ENCODE measurements at regions not wholly inside any gene's neighbourhood (a gene's known extent, or its start where the extent isn't known, plus 50 kb on each side); places are given as distances from the start of the nearest gene placed in this dataset.
A peak's percentile ranks its signal among the peaks of the same experiment; 100 is the strongest.

GRCh38 chr6:27767851-27768250 is 144.3 kb downstream of the OR2B2 start:
- Mint-ChIP-seq H3K9me3 (no peaks in the 10 kb centered on the region), H3K4me3 (no peak overlapping the region), H3K4me1 (peaks cover 9 to 11% of the 10 kb centered on the region in 2 donors), H3K27me3 (ENCODE audit: low read depth in 3 of 3) (peaks cover 0 to 3% (median 2%) of the 10 kb centered on the region in 3 donors), H3K36me3 (no peaks in the 10 kb centered on the region), H3K27ac (no peak overlapping the region)
- DNase-seq = no peak

GRCh38 chr6:27766405-27766804 is 145.8 kb downstream of the OR2B2 start:
- Mint-ChIP-seq H3K4me1 (no peaks in the 10 kb centered on the region), H3K27me3 (ENCODE audit: low read depth in 3 of 3) (peaks cover 0 to 3% (median 3%) of the 10 kb centered on the region in 3 donors), H3K9me3 (no peaks in the 10 kb centered on the region), H3K27ac (no peak overlapping the region), H3K36me3 (no peaks in the 10 kb centered on the region), H3K4me3 (no peak overlapping the region)
- no peak for DNase-seq

- Mint-ChIP-seq H3K36me3 (no peaks in the 10 kb centered on the region), H3K9me3 (no peaks in the 10 kb centered on the region), H3K27ac (no peak overlapping the region), H3K27me3 (ENCODE audit: low read depth in 3 of 3) (peaks cover 0 to 4% (median 0%) of the 10 kb centered on the region in 3 donors), H3K4me3 (no peak overlapping the region), H3K4me1 (no peaks in the 10 kb centered on the region)
- no peak for DNase-seq
Measured at GRCh38 chr6:27765028-27765590, 147.1 kb downstream of the OR2B2 start.

GRCh38 chr6:27761391-27761790 is 150.8 kb downstream of the OR2B2 start:
- H3K27ac Mint-ChIP-seq = peak overlapping the region in 1 of 6 donors; percentile 59
- peak overlapping the region in 1 of 5 donors; percentile 66 for H3K4me3 Mint-ChIP-seq
- no peaks in the 10 kb centered on the region for H3K9me3 Mint-ChIP-seq
- peaks cover 10 to 20% of the 10 kb centered on the region in 2 donors for H3K4me1 Mint-ChIP-seq
- no peak for DNase-seq
- H3K36me3 Mint-ChIP-seq = no peaks in the 10 kb centered on the region
- peaks cover 5 to 10% (median 8%) of the 10 kb centered on the region in 3 donors for H3K27me3 Mint-ChIP-seq (ENCODE audit: low read depth in 3 of 3)

GRCh38 chr6:27760464-27760863 is 151.7 kb downstream of the OR2B2 start:
- Mint-ChIP-seq H3K27me3 (ENCODE audit: low read depth in 3 of 3) (peaks cover 5 to 12% (median 8%) of the 10 kb centered on the region in 3 donors), H3K9me3 (no peaks in the 10 kb centered on the region), H3K4me3 (no peak overlapping the region), H3K36me3 (no peaks in the 10 kb centered on the region), H3K27ac (no peak overlapping the region), H3K4me1 (peaks cover 10 to 21% of the 10 kb centered on the region in 2 donors)
- no peak for DNase-seq

GRCh38 chr6:27759930-27760329 is 152.3 kb downstream of the OR2B2 start:
- H3K9me3 Mint-ChIP-seq = no peaks in the 10 kb centered on the region
- no peak overlapping the region for H3K27ac Mint-ChIP-seq
- H3K27me3 Mint-ChIP-seq (ENCODE audit: low read depth in 3 of 3) = peaks cover 5 to 15% (median 10%) of the 10 kb centered on the region in 3 donors
- H3K36me3 Mint-ChIP-seq = no peaks in the 10 kb centered on the region
- H3K4me1 Mint-ChIP-seq = peaks cover 10 to 21% of the 10 kb centered on the region in 2 donors
- DNase-seq = no peak
- no peak overlapping the region for H3K4me3 Mint-ChIP-seq

- DNase-seq = no peak
- no peaks in the 10 kb centered on the region for H3K36me3 Mint-ChIP-seq
- H3K9me3 Mint-ChIP-seq = no peaks in the 10 kb centered on the region
- H3K27ac Mint-ChIP-seq = peak overlapping the region in 1 of 6 donors; percentile 23
- peaks cover 16 to 32% of the 10 kb centered on the region in 2 donors for H3K4me1 Mint-ChIP-seq
- H3K27me3 Mint-ChIP-seq (ENCODE audit: low read depth in 3 of 3) = peaks cover 9 to 24% (median 21%) of the 10 kb centered on the region in 3 donors
- H3K4me3 Mint-ChIP-seq = peak overlapping the region in 4 of 5 donors; percentile 34 to 75 (median 44)
Measured at GRCh38 chr6:27758491-27758890, 153.7 kb downstream of the OR2B2 start.

GRCh38 chr6:27757307-27757706 is 154.9 kb downstream of the OR2B2 start:
- peak overlapping the region; percentile 75 to 85 (median 81) for H3K4me3 Mint-ChIP-seq
- H3K9me3 Mint-ChIP-seq = no peaks in the 10 kb centered on the region
- DNase-seq = peak; percentile 25 to 47 (median 38)
- no peaks in the 10 kb centered on the region for H3K36me3 Mint-ChIP-seq
- peak overlapping the region in 4 of 6 donors; percentile 12 to 65 (median 38) for H3K27ac Mint-ChIP-seq
- peaks cover 20 to 36% (median 32%) of the 10 kb centered on the region in 3 donors for H3K27me3 Mint-ChIP-seq (ENCODE audit: low read depth in 3 of 3)
- peaks cover 22 to 35% of the 10 kb centered on the region in 2 donors for H3K4me1 Mint-ChIP-seq

- Mint-ChIP-seq H3K36me3 (no peaks in the 10 kb centered on the region), H3K27ac (no peak overlapping the region)
Measured at GRCh38 chr6:27755768-27756167, 156.4 kb downstream of the OR2B2 start.

GRCh38 chr6:27754408-27754782 is 157.8 kb downstream of the OR2B2 start:
- peaks cover 21 to 33% (median 33%) of the 10 kb centered on the region in 3 donors for H3K27me3 Mint-ChIP-seq (ENCODE audit: low read depth in 3 of 3)
- H3K36me3 Mint-ChIP-seq = no peaks in the 10 kb centered on the region
- H3K9me3 Mint-ChIP-seq = no peaks in the 10 kb centered on the region
- H3K4me3 Mint-ChIP-seq = peak overlapping the region; percentile 9 to 87 (median 79)
- no peak for DNase-seq
- peaks cover 25 to 39% of the 10 kb centered on the region in 2 donors for H3K4me1 Mint-ChIP-seq
- peak overlapping the region in 1 of 6 donors; percentile 99 for H3K27ac Mint-ChIP-seq

More at GRCh38 chr6:27755768-27756167, 156.4 kb downstream of the OR2B2 start:
- Mint-ChIP-seq H3K9me3 (no peaks in the 10 kb centered on the region), H3K4me3 (peak overlapping the region in 1 of 5 donors; percentile 13), H3K27me3 (ENCODE audit: low read depth in 3 of 3) (peaks cover 21 to 33% (median 33%) of the 10 kb centered on the region in 3 donors), H3K4me1 (peaks cover 25 to 39% of the 10 kb centered on the region in 2 donors)
- DNase-seq = no peak

- peaks cover 21 to 33% (median 33%) of the 10 kb centered on the region in 3 donors for H3K27me3 Mint-ChIP-seq (ENCODE audit: low read depth in 3 of 3)
- H3K36me3 Mint-ChIP-seq = no peaks in the 10 kb centered on the region
- peaks cover 25 to 39% of the 10 kb centered on the region in 2 donors for H3K4me1 Mint-ChIP-seq
- H3K27ac Mint-ChIP-seq = peak overlapping the region in 5 of 6 donors; percentile 9 to 99 (median 70)
- H3K9me3 Mint-ChIP-seq = no peaks in the 10 kb centered on the region
- H3K4me3 Mint-ChIP-seq = peak overlapping the region; percentile 93 to 99 (median 99)
- DNase-seq = peak; percentile 25 to 41 (median 30)
Measured at GRCh38 chr6:27753668-27754407, 158.4 kb downstream of the OR2B2 start.

- Mint-ChIP-seq H3K4me1 (peaks cover 21 to 27% of the 10 kb centered on the region in 2 donors), H3K4me3 (peak overlapping the region; percentile 93 to 99 (median 99)), H3K36me3 (no peaks in the 10 kb centered on the region), H3K27ac (peak overlapping the region; percentile 97 to 99 (median 99)), H3K27me3 (ENCODE audit: low read depth in 3 of 3) (peaks cover 21 to 33% (median 32%) of the 10 kb centered on the region in 3 donors), H3K9me3 (no peaks in the 10 kb centered on the region)
- DNase-seq = peak; percentile 75 to 78 (median 77)
Measured at GRCh38 chr6:27752038-27752885, 159.9 kb downstream of the OR2B2 start.

- no peak for DNase-seq
- Mint-ChIP-seq H3K27ac (no peak overlapping the region), H3K4me3 (no peak overlapping the region), H3K9me3 (no peaks in the 10 kb centered on the region), H3K27me3 (ENCODE audit: low read depth in 3 of 3) (peaks cover 18 to 22% (median 19%) of the 10 kb centered on the region in 3 donors), H3K4me1 (peaks cover 7 to 9% of the 10 kb centered on the region in 2 donors), H3K36me3 (no peaks in the 10 kb centered on the region)
Measured at GRCh38 chr6:27748661-27749060, 163.5 kb downstream of the OR2B2 start.

Data from immature natural killer cell (primary cell).